GM13976 (cell line): ENCODE measurements at regions not wholly inside any gene's neighbourhood (a gene's known extent, or its start where the extent isn't known, plus 50 kb on each side); places are given as distances from the start of the nearest gene placed in this dataset.
"Not testable (repeated sequence)": the region's sequence is repeated elsewhere in the genome, so short reads cannot be mapped to it uniquely, and the experiment has no call there.

Experiments used
- DNase-seq: peaks from one replicate; pipeline ENCODE4 v3.0.0; 2012; ENCODE audit warnings: low spot score
- in situ Hi-C: fragments of 300-500 bp; cut with MboI; formaldehyde crosslinking; loops from one replicate; pipeline ENCODE4 v1.12.0; 2022; ENCODE audit warnings: low sequenced_read_pairs, mixed read lengths, inconsistent platforms; ENCODE audit not compliant: unreplicated experiment
- TF ChIP-seq, protein P1 (sequence below): IDR thresholded peaks from 2 replicates; pipeline ENCODE4 v1.5.1; 2012; ENCODE audit warnings: borderline replicate concordance, mild to moderate bottlenecking; ENCODE audit not compliant: insufficient read depth; ENCODE audit errors: extremely low read depth, missing control alignments, control extremely low read depth

DNA sequence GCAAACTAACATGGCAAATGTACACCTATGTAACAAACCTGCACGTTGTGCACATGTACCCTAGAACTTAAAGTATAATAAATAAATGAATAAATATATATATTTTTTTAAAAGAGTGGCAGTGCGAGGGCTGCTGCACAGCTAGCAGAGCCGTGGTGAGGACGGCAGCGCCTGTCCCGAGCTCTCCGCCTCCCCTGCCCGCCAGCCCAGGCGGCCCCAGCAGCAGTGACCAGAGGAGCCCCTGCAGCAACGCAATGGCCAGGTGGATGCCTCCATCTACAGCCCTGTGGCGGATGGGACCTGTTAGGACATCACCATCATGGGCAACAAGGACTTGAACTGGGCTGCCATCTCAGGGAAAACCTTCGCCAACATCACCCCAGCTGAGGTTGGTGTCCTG, 351.9 kb downstream of the FAM72C start:
- DNase-seq: no peak
- in situ Hi-C loops: no loop called here
- TF ChIP-seq, protein P1, sequence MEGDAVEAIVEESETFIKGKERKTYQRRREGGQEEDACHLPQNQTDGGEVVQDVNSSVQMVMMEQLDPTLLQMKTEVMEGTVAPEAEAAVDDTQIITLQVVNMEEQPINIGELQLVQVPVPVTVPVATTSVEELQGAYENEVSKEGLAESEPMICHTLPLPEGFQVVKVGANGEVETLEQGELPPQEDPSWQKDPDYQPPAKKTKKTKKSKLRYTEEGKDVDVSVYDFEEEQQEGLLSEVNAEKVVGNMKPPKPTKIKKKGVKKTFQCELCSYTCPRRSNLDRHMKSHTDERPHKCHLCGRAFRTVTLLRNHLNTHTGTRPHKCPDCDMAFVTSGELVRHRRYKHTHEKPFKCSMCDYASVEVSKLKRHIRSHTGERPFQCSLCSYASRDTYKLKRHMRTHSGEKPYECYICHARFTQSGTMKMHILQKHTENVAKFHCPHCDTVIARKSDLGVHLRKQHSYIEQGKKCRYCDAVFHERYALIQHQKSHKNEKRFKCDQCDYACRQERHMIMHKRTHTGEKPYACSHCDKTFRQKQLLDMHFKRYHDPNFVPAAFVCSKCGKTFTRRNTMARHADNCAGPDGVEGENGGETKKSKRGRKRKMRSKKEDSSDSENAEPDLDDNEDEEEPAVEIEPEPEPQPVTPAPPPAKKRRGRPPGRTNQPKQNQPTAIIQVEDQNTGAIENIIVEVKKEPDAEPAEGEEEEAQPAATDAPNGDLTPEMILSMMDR: no peak

DNA sequence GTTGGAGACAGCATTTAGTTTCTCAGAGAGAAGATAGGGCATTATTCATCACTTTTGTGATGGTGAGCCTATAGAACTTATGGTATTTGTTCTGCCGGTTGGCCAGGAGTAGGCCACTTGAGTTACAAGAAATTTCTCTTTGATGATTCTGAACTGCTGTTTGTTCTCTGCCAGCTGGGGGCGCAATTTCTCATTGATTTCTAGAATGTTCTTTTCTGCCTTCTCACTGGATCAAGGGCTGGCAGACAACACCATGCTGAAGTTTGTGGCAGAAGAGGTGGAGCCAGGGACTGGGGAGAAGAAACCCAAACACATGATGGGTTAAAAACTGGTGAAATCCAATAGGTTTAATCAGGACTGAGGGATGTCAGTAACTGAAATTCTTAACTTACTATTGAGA, 360.6 kb downstream of the FAM72C start:
- in situ Hi-C loops: no loop called here
- no peak for DNase-seq
- TF ChIP-seq, protein P1: no peak

DNA sequence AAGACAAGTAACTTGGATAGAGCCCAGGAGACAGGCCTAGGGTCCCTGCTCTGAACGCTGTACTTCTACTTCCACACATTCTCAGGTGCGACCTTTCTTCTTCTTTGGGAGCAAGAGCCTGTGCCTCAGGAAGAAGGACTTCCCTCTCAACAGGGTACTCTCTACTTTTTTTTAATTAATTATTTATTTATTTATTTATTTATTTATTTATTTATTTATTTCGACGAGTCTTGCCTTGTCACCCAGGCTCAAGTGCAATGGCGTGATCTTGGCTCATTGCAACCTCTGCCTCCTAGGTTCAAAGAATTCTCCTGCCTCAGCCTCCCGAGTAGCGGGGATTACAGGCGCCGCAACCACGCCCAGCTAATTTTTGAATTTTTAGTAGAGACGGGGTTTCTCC, 361.6 kb downstream of the FAM72C start:
- DNase-seq: no peak
- TF ChIP-seq, protein P1: no peak
- in situ Hi-C loops: no loop called here

DNA sequence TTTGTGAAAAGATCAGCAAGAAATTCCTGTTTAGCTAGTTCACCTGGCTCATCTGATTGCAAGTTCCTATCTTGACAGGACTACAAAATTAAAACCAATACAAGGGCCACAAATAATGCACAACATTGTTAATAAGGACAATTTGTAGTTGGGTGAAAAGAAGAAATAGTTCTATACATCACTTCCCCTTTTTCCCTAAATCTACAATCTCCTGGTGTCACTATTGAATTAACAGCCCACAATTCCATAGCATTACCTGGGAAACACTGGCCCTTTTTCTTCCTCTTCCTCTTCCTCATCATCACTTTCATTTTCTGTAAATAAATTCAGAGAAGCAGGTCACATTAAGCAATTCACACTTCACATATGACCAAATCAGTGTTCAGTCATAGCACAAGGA, 366.9 kb downstream of the FAM72C start:
- DNase-seq: no peak
- in situ Hi-C loops: no loop called here
- TF ChIP-seq, protein P1: no peak

DNA sequence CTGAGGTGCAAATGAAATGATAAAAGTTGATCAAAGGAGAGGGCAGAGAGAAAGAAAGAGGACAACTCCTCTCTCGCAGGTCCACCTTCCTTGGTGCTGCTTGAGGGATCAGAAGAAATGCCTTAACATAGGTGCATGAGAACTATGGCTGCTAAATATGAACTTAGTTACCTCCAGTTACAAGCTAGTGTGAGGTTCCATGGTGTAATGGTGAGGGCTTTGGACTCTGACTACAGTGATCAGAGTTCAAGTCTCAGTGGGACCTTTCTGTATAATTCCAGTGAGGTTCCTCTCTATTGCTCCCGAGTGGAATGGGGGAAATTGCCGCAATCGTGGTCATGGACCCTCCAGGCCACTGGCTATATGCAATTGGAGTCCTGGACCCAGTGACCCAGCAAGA, 387.3 kb downstream of the FAM72C start:
- no peak for DNase-seq
- TF ChIP-seq, protein P1: no peak
- in situ Hi-C loops: no loop called here

DNA sequence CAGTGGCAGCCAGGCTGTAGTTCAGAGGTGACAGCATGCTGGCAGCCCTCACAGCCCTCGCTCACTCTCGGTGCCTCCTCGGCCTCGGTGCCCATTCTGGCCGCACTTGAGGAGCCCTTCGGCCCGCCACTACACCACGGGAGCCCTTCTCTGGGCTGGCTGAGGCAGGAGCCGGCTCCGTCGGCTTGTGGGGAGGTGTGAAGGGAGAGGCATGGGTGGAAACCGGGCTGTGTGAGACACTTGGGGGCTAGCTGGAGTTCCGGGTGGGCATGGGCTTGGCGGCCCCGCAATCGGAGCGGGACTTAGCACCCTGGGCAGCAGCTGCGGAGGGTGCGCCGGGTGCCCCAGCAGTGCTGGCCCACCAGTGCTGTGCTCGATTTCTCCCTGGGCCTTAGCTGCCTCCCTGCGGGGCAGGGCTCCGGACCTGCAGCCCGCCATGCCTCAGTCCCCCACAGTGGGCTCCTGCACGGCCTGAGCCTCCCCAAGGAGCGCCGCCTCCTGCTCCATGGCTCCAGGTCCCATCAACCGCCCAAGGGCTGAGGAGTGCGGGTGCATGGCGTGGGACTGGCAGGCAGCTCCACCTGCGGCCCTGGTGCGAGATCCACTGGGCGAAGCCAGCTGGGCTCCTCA, 396.8 kb downstream of the FAM72C start:
- no peak for DNase-seq
- in situ Hi-C loops: no loop called here
- TF ChIP-seq, protein P1: no peak

DNA sequence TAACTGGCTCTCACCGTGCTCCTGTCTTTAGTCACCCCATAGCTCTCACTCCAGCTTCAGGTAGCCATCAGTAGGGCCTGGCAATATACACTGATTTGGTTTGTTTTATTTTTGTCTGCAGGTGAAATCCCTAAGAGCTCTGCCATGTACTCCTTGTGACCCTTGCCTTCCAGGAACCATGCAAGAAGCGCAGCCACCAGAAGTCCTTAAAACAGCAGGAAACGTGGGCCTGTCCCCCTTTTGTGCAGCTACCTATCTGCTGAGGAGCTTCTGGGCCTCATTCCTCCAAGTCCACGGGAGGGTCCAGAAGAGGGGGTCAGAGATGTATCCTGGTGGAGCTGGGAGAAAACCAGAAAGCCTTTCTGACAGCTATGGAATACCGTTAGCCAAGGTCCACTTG, 399.1 kb downstream of the FAM72C start:
- DNase-seq, in situ Hi-C loops: not testable (repeated sequence)

DNA sequence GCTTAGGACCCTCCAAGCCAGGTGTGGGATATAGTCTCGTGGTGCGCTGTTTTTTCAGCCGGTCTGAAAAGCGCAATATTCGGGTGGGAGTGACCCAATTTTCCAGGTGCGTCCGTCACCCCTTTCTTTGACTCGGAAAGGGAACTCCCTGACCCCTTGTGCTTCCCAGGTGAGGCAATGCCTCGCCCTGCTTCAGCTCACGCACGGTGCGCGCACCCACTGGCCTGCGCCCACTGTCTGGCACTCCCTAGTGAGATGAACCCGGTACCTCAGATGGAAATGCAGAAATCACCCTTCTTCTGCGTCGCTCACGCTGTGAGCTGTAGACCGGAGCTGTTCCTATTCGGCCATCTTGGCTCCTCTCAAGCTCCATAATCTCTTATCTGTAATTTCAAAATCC, 408.0 kb downstream of the FAM72C start:
- DNase-seq, in situ Hi-C loops: not testable (repeated sequence)
